SU-DHL-6 (cell line): ENCODE measurements at regions not wholly inside any gene's neighbourhood (a gene's known extent, or its start where the extent isn't known, plus 50 kb on each side); places are given as distances from the start of the nearest gene placed in this dataset.

ENCODE experiments used
- EZH2phosphoT487 ChIP-seq: fragments of 200-600 bp; sonication (generic), shearing (Covaris generic); conservative IDR thresholded peaks from 2 replicates; pipeline ENCODE4 v1.6.1; 2018; ENCODE audit warnings: mild to moderate bottlenecking, antibody characterized with exemption, low read length, moderate library complexity, mixed read lengths
- TF ChIP-seq, protein P1 (sequence below): fragments of 200-600 bp; sonication (generic); IDR thresholded peaks from one replicate; pipeline ENCODE4 v1.5.1; 2017; ENCODE audit warnings: antibody characterized with exemption, mild to moderate bottlenecking, low read length, moderate library complexity; ENCODE audit not compliant: insufficient read depth, poor library complexity, severe bottlenecking

DNA sequence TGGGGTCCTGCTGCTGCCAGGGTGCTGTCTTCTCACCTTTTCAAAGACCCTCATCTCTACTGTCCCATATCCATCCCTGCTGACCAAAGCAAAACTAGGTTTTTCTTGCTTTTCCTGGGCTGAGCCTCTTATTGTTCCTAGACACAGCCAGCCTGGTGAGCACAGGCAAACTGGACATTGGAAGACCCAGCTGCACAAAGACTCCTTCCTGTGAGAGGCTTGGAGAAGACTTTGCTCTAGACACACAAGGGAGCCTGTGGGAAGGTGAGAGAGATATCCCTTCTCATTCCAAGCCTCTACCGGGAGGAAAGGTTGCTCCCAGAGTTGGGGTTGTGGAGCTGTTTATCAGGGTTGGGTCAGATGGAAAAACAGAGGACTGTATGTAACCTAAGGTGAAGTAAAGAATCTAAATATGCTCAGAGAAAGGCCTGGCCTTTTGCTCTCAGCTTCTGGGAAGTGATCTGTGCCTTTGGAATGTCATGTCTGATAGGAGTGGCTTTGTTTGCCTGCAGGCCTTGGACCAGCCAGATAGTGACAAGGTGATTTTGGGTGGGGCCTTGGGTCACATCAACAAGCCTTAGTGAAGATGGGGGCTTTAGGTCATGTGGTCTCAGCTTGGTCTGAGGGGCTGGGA, 87.6 kb upstream of the RUNX1 start:
- TF ChIP-seq, protein P1, sequence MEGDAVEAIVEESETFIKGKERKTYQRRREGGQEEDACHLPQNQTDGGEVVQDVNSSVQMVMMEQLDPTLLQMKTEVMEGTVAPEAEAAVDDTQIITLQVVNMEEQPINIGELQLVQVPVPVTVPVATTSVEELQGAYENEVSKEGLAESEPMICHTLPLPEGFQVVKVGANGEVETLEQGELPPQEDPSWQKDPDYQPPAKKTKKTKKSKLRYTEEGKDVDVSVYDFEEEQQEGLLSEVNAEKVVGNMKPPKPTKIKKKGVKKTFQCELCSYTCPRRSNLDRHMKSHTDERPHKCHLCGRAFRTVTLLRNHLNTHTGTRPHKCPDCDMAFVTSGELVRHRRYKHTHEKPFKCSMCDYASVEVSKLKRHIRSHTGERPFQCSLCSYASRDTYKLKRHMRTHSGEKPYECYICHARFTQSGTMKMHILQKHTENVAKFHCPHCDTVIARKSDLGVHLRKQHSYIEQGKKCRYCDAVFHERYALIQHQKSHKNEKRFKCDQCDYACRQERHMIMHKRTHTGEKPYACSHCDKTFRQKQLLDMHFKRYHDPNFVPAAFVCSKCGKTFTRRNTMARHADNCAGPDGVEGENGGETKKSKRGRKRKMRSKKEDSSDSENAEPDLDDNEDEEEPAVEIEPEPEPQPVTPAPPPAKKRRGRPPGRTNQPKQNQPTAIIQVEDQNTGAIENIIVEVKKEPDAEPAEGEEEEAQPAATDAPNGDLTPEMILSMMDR, result no peak
- TF ChIP-seq EZH2phosphoT487, result no peak
